ENCODE measurements at regions not wholly inside any gene's neighbourhood (a gene's known extent, or its start where the extent isn't known, plus 50 kb on each side); places are given as distances from the start of the nearest gene placed in this dataset.
"Not testable (repeated sequence)": the region's sequence is repeated elsewhere in the genome, so short reads cannot be mapped to it uniquely, and the experiment has no call there.

DNA sequence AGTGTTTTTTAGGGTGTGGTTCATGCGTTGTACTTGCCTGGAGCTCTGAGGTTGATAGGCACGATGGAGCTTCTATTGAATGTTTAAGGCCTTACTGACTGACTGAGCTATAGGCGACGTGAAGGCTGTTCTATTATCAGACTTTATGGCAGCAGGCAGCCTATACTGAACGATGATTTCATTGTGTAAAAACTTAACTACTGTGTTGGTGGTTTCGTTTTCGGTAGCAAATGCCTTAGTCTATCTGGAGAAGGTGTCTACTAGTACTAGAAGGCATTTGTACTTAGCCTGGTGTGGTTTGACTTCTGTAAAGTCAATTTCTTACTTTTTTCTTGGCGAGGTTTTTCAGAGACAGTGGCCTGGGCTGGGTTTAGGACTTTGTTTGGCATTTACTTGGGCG, 194.4 kb downstream of the OTOP1 start:
- in situ Hi-C loops (cut with HindIII; ENCODE audit: low pct_unique_long_range_greater_than_20kb, low sequenced_read_pairs); DNase-seq (ENCODE audit: low read depth): not testable (repeated sequence)

DNA sequence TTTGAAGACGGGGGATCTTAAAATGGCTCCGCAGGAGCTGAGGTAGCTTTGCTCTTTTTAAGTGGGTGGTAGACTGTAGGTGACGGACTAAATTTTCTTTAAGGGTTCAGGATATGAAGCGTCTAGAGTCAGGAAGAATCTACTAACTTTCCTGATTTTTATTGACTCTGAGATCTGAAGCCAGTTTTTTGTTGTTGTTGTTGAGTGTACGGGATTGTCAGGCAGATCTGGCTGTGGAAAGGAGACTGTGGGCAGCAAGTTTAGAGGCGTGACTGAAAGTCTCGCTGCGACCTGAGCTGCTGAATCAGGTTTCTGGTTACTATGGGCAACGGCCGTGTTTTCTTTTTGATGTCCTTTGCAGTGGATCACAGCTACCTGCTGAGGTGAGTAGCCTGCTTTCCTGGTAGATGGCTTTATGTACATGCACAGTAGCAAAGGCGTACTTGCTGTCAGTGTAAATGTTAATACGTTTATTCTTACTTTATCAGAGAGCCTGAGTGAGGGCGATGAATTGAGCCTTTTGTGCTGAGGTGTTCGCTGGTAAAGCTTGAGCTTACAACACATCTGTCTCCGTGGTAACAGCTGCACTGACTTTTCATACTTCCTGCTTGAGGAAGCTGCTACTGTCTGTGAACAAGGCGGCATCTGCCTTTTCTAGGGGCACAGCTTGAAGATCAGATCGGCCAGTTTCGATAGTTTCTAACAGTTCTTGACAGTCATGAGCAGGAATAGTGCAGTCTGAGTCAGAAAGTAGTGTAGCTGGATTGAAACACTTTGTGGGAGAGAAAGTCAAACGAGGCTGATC, 193.7 kb downstream of the OTOP1 start:
- in situ Hi-C loops (cut with HindIII; ENCODE audit: low pct_unique_long_range_greater_than_20kb, low sequenced_read_pairs) = not testable (repeated sequence)

GRCh38 chr4:4037399-4038138, 189.2 kb downstream of the OTOP1 start:
- in situ Hi-C loops (cut with HindIII; ENCODE audit: low pct_unique_long_range_greater_than_20kb, low sequenced_read_pairs); DNase-seq (ENCODE audit: low read depth): not testable (repeated sequence)

More for the DNA sequence above, 193.7 kb downstream of the OTOP1 start:
- DNase-seq (ENCODE audit: low read depth) = not testable (repeated sequence)

DNA sequence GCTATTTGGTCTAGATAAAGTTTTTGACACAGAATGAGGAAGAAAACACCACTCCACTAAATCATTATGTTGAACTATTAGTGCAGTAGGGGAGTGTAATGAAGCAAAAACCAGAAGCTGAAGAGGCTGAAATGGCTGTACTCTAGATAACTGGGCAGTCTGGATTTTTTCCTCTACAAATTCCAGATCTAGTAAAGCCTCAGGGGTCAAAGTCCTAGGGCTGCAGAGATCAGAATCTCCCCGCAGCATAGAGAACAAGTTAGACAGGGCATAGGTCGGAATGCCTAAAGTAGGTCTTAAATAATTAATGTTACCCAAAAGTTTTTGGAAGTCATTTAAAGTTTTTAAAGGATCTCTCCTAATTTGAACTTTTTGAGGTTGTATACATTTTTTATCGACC, 180.9 kb downstream of the OTOP1 start:
- in situ Hi-C loops (cut with HindIII; ENCODE audit: low pct_unique_long_range_greater_than_20kb, low sequenced_read_pairs); DNase-seq (ENCODE audit: low read depth): not testable (repeated sequence)

DNA sequence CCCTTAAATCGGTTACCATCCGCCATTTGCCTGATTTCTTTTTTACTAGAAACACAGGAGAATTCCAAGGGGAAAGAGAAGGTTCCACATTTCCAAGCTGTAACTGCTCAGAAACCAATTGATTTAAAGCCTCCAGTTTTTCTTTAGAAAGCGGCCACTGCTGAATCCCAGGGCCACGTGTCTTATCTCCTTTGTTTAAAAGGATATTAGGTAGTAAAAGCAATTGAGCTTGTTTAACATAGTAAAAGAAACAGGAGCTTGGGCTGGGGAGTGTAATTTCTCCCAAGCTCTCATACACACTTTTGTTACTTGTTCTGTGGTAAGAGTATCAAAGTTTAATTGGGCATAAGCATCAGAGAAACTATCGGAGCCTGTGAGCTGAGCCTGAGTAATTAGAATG, 180.0 kb downstream of the OTOP1 start:
- DNase-seq (ENCODE audit: low read depth); in situ Hi-C loops (cut with HindIII; ENCODE audit: low pct_unique_long_range_greater_than_20kb, low sequenced_read_pairs): not testable (repeated sequence)

- in situ Hi-C loops (cut with HindIII; ENCODE audit: low pct_unique_long_range_greater_than_20kb, low sequenced_read_pairs); DNase-seq (ENCODE audit: low read depth): not testable (repeated sequence)
Measured at GRCh38 chr4:4047202-4047601, 179.5 kb downstream of the OTOP1 start.

GRCh38 chr4:4048227-4048626, 178.5 kb downstream of the OTOP1 start:
- in situ Hi-C loops (cut with HindIII; ENCODE audit: low pct_unique_long_range_greater_than_20kb, low sequenced_read_pairs); DNase-seq (ENCODE audit: low read depth): not testable (repeated sequence)

- DNase-seq (ENCODE audit: low read depth); in situ Hi-C loops (cut with HindIII; ENCODE audit: low pct_unique_long_range_greater_than_20kb, low sequenced_read_pairs): not testable (repeated sequence)
Measured at GRCh38 chr4:4050781-4051180, 175.9 kb downstream of the OTOP1 start.

DNA sequence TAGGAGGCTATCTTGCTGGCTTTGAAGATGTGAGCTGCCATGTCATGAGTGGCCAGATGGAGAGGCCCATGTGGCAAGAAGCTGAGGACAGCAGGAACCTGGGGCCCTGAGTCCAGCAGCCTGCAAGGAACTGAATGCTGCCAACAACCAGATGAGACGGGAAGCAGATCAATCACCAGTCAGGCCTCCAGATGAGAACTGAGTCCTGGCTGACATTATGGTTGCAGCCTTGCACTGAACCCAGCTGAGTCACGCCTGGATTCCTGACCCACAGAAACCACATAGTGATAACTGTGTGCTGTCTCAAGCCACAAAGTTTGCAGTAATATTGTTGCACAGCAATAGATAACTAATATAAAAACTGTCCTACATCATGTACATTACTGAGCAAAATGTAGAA, 173.8 kb downstream of the OTOP1 start:
- in situ Hi-C loops (cut with HindIII; ENCODE audit: low pct_unique_long_range_greater_than_20kb, low sequenced_read_pairs) = not testable (repeated sequence)

DNA sequence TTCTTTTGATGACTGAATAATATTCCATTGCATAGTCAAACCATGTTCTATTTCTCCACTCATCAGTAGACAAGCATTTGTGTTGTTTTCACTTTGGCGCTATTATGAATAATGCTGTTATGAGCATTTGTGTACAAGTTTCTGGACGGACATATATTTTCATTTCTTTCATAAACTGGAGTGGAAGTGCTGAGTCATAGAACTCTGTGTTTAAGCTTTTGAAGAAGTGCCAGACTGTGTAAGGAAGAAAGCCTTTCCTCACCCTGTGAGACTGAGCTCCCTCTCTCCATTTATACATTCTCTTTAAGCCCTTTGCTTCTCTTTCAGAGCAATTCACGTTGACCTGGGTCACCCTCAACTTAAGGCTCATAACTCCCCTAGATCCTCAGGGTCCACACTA, 169.5 kb downstream of the OTOP1 start:
- in situ Hi-C loops (cut with HindIII; ENCODE audit: low pct_unique_long_range_greater_than_20kb, low sequenced_read_pairs); DNase-seq (ENCODE audit: low read depth): not testable (repeated sequence)

More for the DNA sequence above, 173.8 kb downstream of the OTOP1 start:
- DNase-seq (ENCODE audit: low read depth) = peak; percentile 21

DNA sequence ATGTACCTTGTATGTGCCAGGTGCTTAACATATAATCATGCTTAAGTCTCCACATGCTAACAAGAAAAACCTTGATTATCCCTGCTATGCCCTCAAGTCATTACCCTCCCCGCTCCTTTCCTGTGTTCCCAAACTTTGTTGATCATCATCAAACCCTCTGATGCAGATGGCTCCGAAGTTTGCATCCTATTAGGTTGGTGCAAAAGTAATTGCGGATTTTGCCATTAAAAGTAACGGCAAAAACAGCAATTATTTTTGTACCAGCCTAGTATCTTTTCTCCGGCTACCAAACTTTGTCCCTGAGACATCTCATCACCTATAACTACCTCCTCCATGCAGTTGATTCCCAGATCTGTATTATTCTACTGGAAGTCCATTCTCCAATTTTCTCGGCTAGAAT, 142.6 kb downstream of the OTOP1 start:
- DNase-seq (ENCODE audit: low read depth); in situ Hi-C loops (cut with HindIII; ENCODE audit: low pct_unique_long_range_greater_than_20kb, low sequenced_read_pairs): not testable (repeated sequence)

- peak; percentile 37 for DNase-seq (ENCODE audit: low read depth)
- in situ Hi-C loops (cut with HindIII; ENCODE audit: low pct_unique_long_range_greater_than_20kb, low sequenced_read_pairs) = not testable (repeated sequence)
Measured at GRCh38 chr4:4089716-4090419, 136.9 kb downstream of the OTOP1 start.

- DNase-seq (ENCODE audit: low read depth); in situ Hi-C loops (cut with HindIII; ENCODE audit: low pct_unique_long_range_greater_than_20kb, low sequenced_read_pairs): not testable (repeated sequence)
Measured at GRCh38 chr4:4090720-4091119, 136.0 kb downstream of the OTOP1 start.

DNA sequence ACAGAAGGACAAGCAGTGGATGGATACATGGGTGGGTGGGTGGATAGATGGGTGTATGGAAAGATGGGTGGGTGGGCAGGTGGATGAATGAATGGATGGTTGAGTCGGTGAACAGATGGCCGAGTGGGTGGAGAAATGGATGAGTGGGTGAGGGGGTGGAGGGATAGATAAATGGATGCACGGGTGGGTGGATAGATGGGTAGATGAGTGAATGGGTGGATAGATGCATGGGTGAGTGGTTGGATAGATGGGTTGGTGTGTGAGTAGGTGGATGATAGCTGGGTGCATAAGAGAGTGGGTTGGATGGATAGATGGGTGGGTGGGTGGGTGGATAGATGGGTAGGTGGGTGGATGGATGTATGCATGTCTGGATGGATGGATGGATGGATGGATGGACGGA, 134.6 kb downstream of the OTOP1 start:
- in situ Hi-C loops (cut with HindIII; ENCODE audit: low pct_unique_long_range_greater_than_20kb, low sequenced_read_pairs); DNase-seq (ENCODE audit: low read depth): not testable (repeated sequence)

GRCh38 chr4:4099610-4100009, 127.1 kb downstream of the OTOP1 start:
- DNase-seq (ENCODE audit: low read depth); in situ Hi-C loops (cut with HindIII; ENCODE audit: low pct_unique_long_range_greater_than_20kb, low sequenced_read_pairs): not testable (repeated sequence)

DNA sequence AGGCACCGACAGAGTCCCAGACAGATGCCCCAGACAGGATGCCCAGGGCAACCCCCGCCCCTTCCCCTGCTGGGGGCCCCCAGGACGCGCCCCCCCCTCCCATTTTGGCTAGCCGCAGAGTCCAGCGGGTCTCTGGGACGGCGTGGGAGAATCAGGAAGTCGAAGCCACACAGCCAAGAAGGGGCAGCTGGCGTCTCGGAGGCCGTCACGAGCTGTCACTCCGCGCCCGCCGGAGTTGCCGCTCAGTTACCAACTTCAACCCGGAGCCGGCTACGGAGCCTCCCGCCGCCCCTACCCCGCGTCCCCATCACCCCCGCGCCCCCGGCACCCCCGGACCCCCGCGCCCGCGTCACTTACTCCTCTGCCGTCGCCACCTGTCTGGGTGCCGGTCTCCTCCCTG, 119.8 kb downstream of the OTOP1 start:
- DNase-seq (ENCODE audit: low read depth); in situ Hi-C loops (cut with HindIII; ENCODE audit: low pct_unique_long_range_greater_than_20kb, low sequenced_read_pairs): not testable (repeated sequence)

DNA sequence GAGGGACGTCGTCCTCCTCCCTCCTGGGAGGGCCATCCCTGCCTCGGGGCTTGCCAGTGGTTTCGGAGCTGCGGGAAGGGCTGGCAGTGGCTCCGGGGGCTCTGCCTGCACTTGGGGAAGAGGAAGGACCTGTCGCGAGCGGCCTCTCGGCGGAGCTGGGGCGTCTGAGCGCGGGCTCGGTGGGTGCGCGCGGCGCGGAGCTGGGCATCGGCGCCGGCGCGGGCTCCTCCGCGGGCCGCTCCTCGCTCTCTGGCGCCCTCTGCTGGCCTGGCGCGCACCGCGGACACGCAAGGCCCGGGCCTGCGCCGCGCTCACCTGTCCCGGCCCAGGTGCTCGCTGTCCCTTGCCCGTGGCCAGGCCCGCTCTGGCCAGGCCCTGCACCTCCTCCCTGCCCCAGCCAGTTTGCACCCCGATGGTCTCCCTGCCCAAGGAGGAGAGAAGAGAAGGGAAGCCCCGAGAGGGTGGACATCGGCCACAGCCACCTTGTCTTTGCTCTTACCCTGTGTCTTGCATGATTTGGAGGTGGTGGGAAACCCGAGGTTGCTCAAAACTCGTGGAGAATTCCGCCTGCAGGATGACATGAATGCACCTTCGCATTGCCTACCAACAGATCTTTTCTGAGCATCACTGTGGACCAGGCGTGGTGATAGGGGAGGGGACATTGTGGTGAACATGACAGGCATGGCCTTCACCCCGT, 119.2 kb downstream of the OTOP1 start:
- in situ Hi-C loops (cut with HindIII; ENCODE audit: low pct_unique_long_range_greater_than_20kb, low sequenced_read_pairs) = not testable (repeated sequence)
- peak; percentile 42 for DNase-seq (ENCODE audit: low read depth)

- in situ Hi-C loops (cut with HindIII; ENCODE audit: low pct_unique_long_range_greater_than_20kb, low sequenced_read_pairs); DNase-seq (ENCODE audit: low read depth): not testable (repeated sequence)
Measured at GRCh38 chr4:4115381-4115780, 111.3 kb downstream of the OTOP1 start.

All from Caki2 (cell line).